Dermis microvascular lymphatic vessel endothelial cell (primary cell): ENCODE measurements at regions not wholly inside any gene's neighbourhood (a gene's known extent, or its start where the extent isn't known, plus 50 kb on each side); places are given as distances from the start of the nearest gene placed in this dataset.

Experiments
- DNase-seq, 2 donors: peaks; one replicate each; pipeline versions ENCODE4 v3.0.0 to v3.0.0-alpha.2; 2010; ENCODE audit warnings: low read depth in 2 of 2

- no peak for DNase-seq
Measured at GRCh38 chr4:100130964-100131363, 59.3 kb downstream of the DDIT4L start.

DNA sequence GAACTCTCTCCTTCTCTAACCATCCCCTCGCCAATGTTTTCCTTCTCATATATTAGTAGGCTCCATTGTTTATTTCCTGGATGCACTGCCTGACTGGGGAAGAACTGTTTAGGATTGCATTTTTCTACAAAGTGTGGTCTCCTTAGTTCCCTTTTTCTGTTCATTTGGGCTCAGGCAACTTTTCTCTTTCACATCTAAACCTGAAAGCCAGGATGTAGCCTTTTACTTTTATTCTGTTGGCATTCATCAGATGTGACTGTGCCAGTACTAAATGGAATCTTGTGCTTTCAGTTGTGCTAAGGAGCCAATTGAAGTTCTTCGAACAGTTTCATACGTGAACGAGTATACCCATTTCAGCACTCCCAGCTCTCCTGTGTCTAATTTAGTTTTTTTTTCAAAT, 59.8 kb downstream of the DDIT4L start:
- DNase-seq: no peak

DNA sequence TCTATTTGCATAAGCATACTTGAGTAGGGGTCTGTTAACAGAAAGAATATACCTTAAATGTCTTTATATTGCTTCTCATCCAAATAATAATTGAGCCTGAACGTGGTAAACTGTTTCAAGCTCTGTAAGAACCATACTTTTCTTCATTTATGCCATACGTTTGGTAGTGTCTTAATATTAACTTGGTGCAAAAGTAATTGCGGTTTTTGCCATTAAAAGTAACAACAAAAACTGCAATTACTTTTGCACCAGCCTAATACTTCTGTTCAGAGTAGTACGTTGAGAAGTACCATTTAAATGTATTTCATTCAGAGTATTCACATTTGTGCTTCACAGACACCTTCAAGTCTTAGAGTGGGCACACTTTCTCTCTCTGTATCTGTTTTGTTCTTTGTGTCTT, 60.5 kb downstream of the DDIT4L start:
- DNase-seq: no peak

DNA sequence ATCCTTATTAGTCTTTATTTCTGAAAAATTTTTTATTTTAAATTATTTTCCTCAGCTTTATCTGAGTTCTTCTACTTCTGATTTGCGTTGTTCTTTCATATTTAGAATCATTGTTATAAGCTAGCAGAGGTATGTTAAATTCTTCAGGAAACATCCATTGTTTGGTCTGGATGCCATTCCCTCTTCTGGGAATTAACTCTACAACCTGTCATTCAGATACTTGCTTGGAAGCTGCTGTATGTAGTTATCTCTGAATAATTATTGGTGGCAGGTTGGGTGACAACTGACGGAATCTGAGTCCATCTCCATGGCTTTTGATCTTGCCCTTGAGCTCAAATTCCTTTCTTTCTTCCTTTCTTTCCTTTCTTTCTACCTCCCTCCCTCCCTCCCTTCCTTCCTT, 61.9 kb downstream of the DDIT4L start:
- DNase-seq: peak in 1 of 2 donors; percentile 3

DNA sequence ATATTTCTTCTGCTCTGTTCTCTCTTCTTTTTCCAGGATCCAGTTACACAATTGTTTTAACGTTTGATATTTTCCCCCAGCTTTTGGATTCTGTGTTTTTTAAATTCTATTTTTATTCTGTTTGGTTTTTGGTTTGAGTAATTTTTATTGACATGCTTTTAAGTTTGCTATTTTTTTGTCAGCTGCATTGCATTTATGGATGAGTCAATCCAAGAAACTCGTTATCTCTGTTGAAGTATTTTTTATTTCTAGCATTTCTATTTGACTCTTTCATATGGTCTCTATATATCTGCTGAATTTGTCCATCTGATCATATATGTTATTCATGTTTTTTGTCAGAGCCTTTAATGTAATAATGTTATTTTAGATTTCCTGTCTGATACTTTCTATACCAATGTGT, 65.6 kb downstream of the DDIT4L start:
- DNase-seq: no peak

- DNase-seq: peak in 1 of 2 donors; percentile 2
Measured at GRCh38 chr4:100118181-100118580, 72.1 kb downstream of the DDIT4L start.

DNA sequence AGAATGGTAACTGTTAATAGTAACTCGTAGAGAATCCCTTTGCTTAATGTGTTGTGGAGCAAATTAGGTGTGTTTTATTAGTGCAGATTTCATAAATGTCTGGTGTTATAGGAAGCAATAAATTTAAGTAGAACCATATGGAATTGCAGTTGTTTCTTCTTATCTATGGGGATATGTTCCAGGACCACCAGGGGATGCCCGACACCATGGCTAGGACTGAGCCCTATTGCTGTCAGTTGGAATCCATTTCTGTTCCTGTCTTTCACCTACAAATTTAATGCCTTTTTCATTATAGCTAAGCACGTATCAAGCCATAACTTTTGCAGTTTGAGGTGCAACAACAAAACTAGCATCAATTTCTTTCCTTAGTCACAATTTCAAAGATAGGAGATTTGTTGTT, 72.5 kb downstream of the DDIT4L start:
- DNase-seq: no peak

- DNase-seq: no peak
Measured at GRCh38 chr4:100114909-100115308, 75.4 kb downstream of the DDIT4L start.

DNA sequence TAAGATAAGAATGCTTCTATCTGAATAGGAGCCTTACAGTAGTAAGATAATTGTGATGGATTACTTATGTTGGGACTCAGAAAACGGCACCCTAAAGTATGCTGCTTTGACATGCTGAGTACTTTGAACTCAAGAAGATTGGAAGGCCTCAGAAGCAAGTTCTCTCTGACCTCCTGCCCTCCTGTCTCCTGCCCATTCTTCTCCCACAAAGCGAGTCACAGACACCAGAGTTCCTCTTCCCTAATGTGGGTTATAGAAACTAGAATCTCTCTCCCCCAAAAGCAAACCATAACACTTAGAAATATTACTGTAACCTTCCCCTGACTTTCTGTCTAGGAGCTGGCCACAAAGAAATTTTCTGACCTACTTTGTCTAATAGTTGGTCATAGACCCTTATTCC, 76.5 kb downstream of the DDIT4L start:
- DNase-seq: no peak

GRCh38 chr4:100113096-100113495, 77.2 kb downstream of the DDIT4L start:
- no peak for DNase-seq

GRCh38 chr4:100109921-100110320, 80.3 kb downstream of the DDIT4L start:
- no peak for DNase-seq

DNA sequence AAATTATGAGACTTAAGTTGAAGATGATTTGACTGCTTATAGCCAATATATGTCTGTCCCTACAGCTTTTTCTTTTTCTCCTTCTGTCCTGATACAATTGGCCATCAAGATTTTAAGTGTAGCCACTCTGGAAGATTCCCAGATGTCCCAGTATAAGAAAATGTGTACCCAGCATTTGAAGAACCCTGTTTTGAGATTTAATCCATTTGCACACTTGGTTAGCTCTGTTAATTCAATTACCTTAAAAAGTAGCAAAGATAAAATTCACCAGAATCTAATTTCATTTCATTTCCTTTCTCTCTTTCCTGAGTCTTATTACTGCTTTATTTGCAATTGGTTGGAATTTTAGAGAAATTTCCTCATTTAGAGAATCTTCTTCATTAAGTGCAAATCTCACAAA, 81.4 kb downstream of the DDIT4L start:
- no peak for DNase-seq

DNA sequence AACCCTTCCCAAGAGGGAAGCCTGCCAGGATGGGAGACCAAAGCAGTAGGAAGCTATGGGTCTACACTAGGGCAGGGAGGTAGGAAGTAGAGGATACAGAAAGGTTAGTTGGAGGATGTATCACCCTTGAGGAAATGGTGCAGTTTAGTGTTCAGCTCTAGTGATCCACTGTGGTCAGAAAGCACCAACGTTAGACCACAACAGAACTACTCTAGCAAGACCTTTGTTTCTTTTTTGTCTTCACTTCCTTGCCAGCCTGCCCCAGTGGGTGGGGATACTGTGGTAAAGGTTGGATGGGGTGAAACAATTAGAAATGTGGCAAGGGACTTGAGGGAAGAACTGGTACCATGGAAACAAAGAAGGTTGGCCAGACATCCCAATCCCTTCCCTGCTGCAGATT, 83.3 kb downstream of the DDIT4L start:
- no peak for DNase-seq

GRCh38 chr4:100103671-100104070, 86.6 kb downstream of the DDIT4L start:
- DNase-seq: no peak

- no peak for DNase-seq
Measured at GRCh38 chr4:100100985-100101384, 89.3 kb downstream of the DDIT4L start.

GRCh38 chr4:100099746-100100145, 90.5 kb downstream of the DDIT4L start:
- DNase-seq: no peak

DNA sequence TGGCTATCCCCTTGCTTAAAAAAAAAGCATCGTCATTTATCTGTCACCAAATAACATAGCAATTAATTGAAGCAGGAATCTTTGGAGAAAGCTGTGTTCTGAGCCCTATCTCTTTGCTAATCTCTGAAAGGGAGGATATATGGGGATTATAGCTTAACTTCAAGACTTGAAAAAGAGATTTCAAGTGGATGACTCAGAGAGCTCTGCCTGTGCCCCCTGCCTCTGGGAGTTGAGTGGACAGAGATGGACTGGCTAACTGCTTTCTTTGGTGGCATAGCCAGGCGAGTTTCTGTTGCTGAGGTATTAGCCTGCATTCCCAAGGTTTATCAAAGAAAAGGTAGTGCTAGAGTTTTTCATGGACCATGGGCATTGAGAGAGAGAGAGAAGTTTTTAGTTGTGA, 91.6 kb downstream of the DDIT4L start:
- no peak for DNase-seq

DNA sequence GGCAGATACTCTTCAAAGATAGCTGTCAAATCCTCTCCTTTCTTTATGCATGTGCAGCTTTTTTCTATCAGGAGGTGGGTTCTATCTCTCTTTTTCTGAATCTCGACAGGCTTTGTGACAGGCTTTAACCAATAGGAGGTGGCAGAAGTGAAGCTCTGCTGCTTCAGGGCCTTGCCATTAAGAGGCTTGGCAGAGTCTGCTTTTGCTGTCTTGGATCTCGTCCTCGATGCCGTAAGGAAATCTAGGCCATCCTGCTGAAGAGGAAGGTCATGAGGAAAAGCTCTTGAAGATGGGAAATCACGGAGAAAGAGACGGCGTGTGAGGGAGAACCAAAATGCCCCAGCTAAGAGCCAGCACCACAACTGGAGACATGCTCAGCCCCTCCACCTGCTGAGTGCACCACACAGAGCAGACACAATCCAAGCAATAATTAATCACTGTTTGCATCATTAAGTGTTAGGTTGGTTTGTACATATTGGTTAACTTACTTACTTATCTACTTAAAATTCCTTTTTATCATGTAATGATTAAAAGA, 92.2 kb downstream of the DDIT4L start:
- DNase-seq: no peak

GRCh38 chr4:100095729-100096595, 94.3 kb downstream of the DDIT4L start:
- DNase-seq: peak; percentile 18 to 63

DNA sequence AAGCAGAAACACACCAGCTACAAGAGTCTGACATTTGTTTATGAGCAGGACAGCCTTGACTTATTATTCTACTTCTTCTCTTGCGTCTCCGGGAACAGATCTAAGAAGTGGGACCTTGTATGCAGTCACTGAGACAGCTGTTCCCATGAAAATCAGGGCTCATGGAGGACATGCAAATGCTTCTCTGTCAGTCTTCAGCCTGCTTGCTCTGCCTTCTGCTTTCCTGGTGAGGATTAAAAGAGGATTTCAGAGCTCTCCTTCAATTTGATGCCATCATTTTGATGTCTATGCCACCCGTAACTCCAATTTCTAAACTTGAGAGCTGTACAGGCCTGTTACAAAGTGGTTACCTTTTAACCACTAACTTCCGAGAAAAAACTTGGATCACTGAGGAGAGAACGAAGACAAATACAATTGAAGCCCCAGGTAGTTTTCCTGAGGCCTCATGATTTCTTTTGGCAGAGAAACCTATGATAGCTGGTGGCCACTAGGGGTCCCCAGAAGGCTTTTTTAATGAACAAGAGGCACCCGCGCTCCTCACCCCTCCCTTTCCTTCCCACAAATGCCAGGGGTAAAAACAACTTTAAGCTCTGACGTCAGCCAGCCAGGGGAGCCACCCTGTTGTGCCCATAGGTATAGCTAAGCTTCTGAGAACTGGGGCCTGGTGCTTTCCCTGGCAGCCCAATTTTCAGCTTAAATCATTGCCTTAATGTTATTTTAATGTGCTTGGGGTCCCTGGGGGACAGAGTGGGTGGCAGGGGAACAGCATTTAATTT, 97.0 kb downstream of the DDIT4L start:
- DNase-seq: peak; percentile 70 to 91

DNA sequence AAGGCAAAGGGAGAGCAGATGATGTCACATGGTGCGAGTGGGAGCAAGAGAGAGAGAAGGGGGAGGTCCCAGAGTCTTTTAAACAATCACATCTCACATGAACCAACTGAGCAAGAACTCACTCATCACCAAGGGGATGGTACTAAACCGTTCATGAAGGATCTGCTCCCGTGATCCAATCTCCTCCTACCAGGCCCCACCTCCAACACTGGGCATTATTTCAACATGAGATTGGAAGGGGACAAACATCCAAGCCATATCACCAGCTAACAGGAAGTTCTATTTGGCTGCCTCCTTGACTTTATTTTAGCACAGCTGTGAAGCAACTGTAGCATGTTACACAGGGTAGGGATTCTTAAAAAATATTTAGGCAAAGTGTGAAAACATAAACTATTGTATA, 102.5 kb downstream of the DDIT4L start:
- DNase-seq: no peak

DNA sequence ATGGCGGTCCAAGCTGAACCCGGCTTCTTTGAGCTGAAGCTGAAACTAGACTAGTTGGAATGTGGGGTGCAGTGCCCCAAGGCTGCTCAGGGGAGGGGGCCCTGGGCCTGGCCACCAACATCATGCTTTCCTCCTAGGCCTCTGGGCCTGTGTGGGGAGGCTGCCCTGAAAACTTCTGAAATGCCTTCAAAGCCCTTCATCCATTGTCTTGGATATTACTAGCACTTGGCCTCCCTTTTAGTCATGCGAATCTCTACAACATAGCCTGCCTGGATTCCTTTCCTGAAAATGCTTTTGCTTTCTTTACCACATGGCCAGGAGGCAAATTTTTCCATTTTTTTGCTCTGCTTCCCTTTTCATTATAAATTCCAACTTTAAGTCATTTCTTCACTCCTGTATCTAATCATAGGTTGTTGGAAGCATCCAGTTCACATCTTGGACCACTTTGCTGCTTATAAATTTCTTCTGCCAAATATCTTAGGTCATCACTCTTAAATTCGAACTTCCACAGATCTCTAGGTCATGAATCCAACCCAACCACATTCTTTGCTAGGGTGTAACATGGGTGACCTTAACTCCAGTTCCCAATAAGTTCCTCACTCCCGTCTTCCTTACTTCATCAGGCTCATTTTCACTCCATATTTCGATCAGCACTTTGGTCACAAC, 103.4 kb downstream of the DDIT4L start:
- no peak for DNase-seq
